Suprapubic skin (tissue), 3 donors: ENCODE measurements at regions not wholly inside any gene's neighbourhood (a gene's known extent, or its start where the extent isn't known, plus 50 kb on each side); places are given as distances from the start of the nearest gene placed in this dataset.
"Not testable (repeated sequence)": the region's sequence is repeated elsewhere in the genome, so short reads cannot be mapped to it uniquely, and the experiment has no call there.

Experiments
- POLR2A ChIP-seq, 2 donors: fragments of 450-650 bp; IDR thresholded peaks; one replicate each; pipeline ENCODE4 v1.6.1; 2017; ENCODE audit warnings: antibody characterized with exemption in 2 of 2, mild to moderate bottlenecking in 2 of 2, moderate library complexity in 2 of 2
- TF ChIP-seq, protein P1 (sequence below), 2 donors: fragments of 200-600 bp in 1 of 2; fragments of 450-650 bp in 1 of 2; sonication (generic) in 1 of 2; IDR thresholded peaks; one replicate each; pipeline ENCODE4 v1.5.1; 2016 to 2019; ENCODE audit warnings: antibody characterized with exemption in 2 of 2, mild to moderate bottlenecking in 1 of 2, moderate library complexity in 1 of 2

DNA sequence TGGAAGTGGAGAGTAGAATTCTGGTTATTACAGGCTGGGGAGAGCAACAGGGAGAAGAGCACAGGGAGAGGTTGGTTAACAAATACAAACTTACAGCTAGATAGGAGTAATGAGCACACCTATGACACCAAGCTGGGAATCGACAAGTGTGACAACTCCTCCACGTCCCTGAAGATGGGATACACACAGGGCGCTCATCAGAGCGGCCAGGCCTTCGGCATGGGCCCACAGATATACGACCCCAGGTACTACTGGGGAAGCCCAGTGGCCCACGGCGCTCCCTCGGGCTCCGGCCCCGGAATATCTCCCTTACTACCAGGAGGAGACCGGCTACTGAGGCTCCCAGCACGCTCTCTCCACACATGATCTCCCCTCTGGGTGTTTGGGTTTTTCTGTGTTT is 786.6 kb downstream of the FOXD4L5 start:
- TF ChIP-seq, protein P1, sequence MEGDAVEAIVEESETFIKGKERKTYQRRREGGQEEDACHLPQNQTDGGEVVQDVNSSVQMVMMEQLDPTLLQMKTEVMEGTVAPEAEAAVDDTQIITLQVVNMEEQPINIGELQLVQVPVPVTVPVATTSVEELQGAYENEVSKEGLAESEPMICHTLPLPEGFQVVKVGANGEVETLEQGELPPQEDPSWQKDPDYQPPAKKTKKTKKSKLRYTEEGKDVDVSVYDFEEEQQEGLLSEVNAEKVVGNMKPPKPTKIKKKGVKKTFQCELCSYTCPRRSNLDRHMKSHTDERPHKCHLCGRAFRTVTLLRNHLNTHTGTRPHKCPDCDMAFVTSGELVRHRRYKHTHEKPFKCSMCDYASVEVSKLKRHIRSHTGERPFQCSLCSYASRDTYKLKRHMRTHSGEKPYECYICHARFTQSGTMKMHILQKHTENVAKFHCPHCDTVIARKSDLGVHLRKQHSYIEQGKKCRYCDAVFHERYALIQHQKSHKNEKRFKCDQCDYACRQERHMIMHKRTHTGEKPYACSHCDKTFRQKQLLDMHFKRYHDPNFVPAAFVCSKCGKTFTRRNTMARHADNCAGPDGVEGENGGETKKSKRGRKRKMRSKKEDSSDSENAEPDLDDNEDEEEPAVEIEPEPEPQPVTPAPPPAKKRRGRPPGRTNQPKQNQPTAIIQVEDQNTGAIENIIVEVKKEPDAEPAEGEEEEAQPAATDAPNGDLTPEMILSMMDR (IDR thresholded peaks at IDR 0.05) = not testable (repeated sequence)
- TF ChIP-seq POLR2A (IDR thresholded peaks at IDR 0.05) = not testable (repeated sequence)
